ENCODE measurements at regions not wholly inside any gene's neighbourhood (a gene's known extent, or its start where the extent isn't known, plus 50 kb on each side); places are given as distances from the start of the nearest gene placed in this dataset.
"Not testable (repeated sequence)": the region's sequence is repeated elsewhere in the genome, so short reads cannot be mapped to it uniquely, and the experiment has no call there.

DNA sequence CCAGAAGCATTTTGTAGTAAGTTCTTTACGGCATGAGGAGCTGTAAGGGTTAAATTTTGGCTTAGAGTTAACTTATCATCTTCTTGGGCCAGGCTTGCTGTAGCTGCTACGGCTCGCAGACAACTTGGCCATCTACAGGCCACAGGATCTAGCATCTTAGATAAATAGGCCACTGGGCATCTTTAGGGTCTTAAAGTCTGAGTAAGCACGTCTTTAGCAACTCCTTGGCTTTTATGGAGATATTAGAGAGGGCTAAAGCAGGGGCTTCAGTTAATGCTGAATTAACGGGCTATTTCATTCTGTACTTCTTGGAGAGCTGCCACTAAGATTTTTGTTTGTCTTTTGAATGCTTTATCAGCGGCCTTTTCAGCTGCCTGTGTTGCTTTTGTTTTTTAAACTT lies 129.0 kb downstream of the ART5 start:
- TF ChIP-seq POLR2AphosphoS5, POLR2A, CTCF, EP300 (IDR thresholded peaks at IDR 0.05): not testable (repeated sequence)
